Neural progenitor cell (in vitro differentiated cells): ENCODE measurements at regions not wholly inside any gene's neighbourhood (a gene's known extent, or its start where the extent isn't known, plus 50 kb on each side); places are given as distances from the start of the nearest gene placed in this dataset.

Source experiments
- EZH2 ChIP-seq: fragments of 200-600 bp; sonication (generic); IDR thresholded peaks from 2 replicates; pipeline ENCODE4 v1.6.1; 2017; ENCODE audit warnings: antibody characterized with exemption, mild to moderate bottlenecking, moderate library complexity
- EZH2phosphoT487 ChIP-seq: fragments of 200-600 bp; sonication (generic); IDR thresholded peaks from 2 replicates; pipeline ENCODE4 v1.6.1; 2017; ENCODE audit warnings: antibody characterized with exemption
- TF ChIP-seq, protein P1 (sequence below): fragments of 200-600 bp; sonication (generic); IDR thresholded peaks from 2 replicates; pipeline ENCODE4 v1.5.1; 2017; ENCODE audit warnings: antibody characterized with exemption, mild to moderate bottlenecking

- TF ChIP-seq EZH2: no peak
- TF ChIP-seq, protein P1, sequence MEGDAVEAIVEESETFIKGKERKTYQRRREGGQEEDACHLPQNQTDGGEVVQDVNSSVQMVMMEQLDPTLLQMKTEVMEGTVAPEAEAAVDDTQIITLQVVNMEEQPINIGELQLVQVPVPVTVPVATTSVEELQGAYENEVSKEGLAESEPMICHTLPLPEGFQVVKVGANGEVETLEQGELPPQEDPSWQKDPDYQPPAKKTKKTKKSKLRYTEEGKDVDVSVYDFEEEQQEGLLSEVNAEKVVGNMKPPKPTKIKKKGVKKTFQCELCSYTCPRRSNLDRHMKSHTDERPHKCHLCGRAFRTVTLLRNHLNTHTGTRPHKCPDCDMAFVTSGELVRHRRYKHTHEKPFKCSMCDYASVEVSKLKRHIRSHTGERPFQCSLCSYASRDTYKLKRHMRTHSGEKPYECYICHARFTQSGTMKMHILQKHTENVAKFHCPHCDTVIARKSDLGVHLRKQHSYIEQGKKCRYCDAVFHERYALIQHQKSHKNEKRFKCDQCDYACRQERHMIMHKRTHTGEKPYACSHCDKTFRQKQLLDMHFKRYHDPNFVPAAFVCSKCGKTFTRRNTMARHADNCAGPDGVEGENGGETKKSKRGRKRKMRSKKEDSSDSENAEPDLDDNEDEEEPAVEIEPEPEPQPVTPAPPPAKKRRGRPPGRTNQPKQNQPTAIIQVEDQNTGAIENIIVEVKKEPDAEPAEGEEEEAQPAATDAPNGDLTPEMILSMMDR: no peak
- no peak for TF ChIP-seq EZH2phosphoT487
These were observed 831.3 kb downstream of the NLGN4X start for GRCh38 chrX:5397409-5397808.
